Epithelial cell of proximal tubule (primary cell): ENCODE measurements at regions not wholly inside any gene's neighbourhood (a gene's known extent, or its start where the extent isn't known, plus 50 kb on each side); places are given as distances from the start of the nearest gene placed in this dataset.

ENCODE experiments used
- DNase-seq: peaks from one replicate; pipeline ENCODE4 v3.0.0-alpha.2; 2011; ENCODE audit warnings: low read depth
- H3K4me3 ChIP-seq: 2 replicates; pipeline ENCODE4 v1.5.1; 2011; ENCODE audit warnings: low read depth, mild to moderate bottlenecking, low read length
- CTCF ChIP-seq: conservative IDR thresholded peaks from 2 replicates; pipeline ENCODE4 v1.5.1; 2012; ENCODE audit warnings: low read depth, mild to moderate bottlenecking, low read length

- DNase-seq: no peak
- no peak overlapping the region for H3K4me3 ChIP-seq
- no peak for TF ChIP-seq CTCF
Measured at GRCh38 chr12:94745562-94745961, 95.2 kb upstream of the TMCC3 start.

- DNase-seq: no peak
- no peak for TF ChIP-seq CTCF
- no peak overlapping the region for H3K4me3 ChIP-seq
Measured at GRCh38 chr12:94743174-94743573, 92.8 kb upstream of the TMCC3 start.

- TF ChIP-seq CTCF: no peak
- no peak overlapping the region for H3K4me3 ChIP-seq
- DNase-seq: no peak
Measured at GRCh38 chr12:94740601-94741362, 90.4 kb upstream of the TMCC3 start.

- H3K4me3 ChIP-seq: no peak overlapping the region
- DNase-seq: no peak
- no peak for TF ChIP-seq CTCF
Measured at GRCh38 chr12:94736820-94737219, 86.5 kb upstream of the TMCC3 start.

- no peak overlapping the region for H3K4me3 ChIP-seq
- no peak for DNase-seq
- no peak for TF ChIP-seq CTCF
Measured at GRCh38 chr12:94736004-94736403, 85.6 kb upstream of the TMCC3 start.

- TF ChIP-seq CTCF: no peak
- DNase-seq: no peak
- no peak overlapping the region for H3K4me3 ChIP-seq
Measured at GRCh38 chr12:94733727-94734126, 83.4 kb upstream of the TMCC3 start.

- no peak overlapping the region for H3K4me3 ChIP-seq
- TF ChIP-seq CTCF: no peak
- no peak for DNase-seq
Measured at GRCh38 chr12:94732367-94732990, 82.1 kb upstream of the TMCC3 start.
